SU-DHL-6 (cell line): ENCODE measurements at regions not wholly inside any gene's neighbourhood (a gene's known extent, or its start where the extent isn't known, plus 50 kb on each side); places are given as distances from the start of the nearest gene placed in this dataset.

ENCODE experiments used
- H2AFZ ChIP-seq: fragments of 200-600 bp; sonication (generic); 2 replicates; pipeline ENCODE4 v1.6.1; 2014; ENCODE audit warnings: low read depth, mild to moderate bottlenecking, moderate library complexity, mixed read lengths, antibody characterized with exemption, low read length; ENCODE audit not compliant: severe bottlenecking
- H3F3A ChIP-seq: fragments of 200-600 bp; shearing (Covaris generic); 2 replicates; pipeline ENCODE4 v1.6.0; 2016; ENCODE audit warnings: antibody characterized with exemption, mild to moderate bottlenecking; ENCODE audit not compliant: insufficient read depth
- H3K27ac ChIP-seq: fragments of 200-600 bp; sonication (generic); 2 replicates; pipeline ENCODE4 v1.5.1; 2016; ENCODE audit warnings: low read depth, mild to moderate bottlenecking, low read length, moderate library complexity, mixed read lengths
- H3K27me3 ChIP-seq: fragments of 200-600 bp; sonication (generic), shearing (Covaris generic); 2 replicates; pipeline ENCODE4 v1.6.0; 2014; ENCODE audit warnings: mild to moderate bottlenecking, low read length
- H3K36me3 ChIP-seq: fragments of 200-600 bp; sonication (generic); 2 replicates; pipeline ENCODE4 v1.6.1; 2014; ENCODE audit warnings: mild to moderate bottlenecking, low read length, mixed read lengths
- H3K4me2 ChIP-seq: fragments of 300-600, 200-600 bp; shearing (Covaris generic), sonication (generic); 2 replicates; pipeline ENCODE4 v1.6.0; 2014; ENCODE audit warnings: low read length, low read depth, mild to moderate bottlenecking; ENCODE audit not compliant: poor library complexity, severe bottlenecking
- H3K4me3 ChIP-seq: fragments of 200-600 bp; sonication (generic); 2 replicates; pipeline ENCODE4 v1.5.1; 2014; ENCODE audit warnings: antibody characterized with exemption, low read length, mild to moderate bottlenecking, mixed read lengths; ENCODE audit not compliant: insufficient read depth, poor library complexity, severe bottlenecking
- H3K79me2 ChIP-seq: fragments of 200-600 bp; sonication (generic); 2 replicates; pipeline ENCODE4 v1.6.1; 2014; ENCODE audit warnings: mild to moderate bottlenecking, low read length, moderate library complexity; ENCODE audit not compliant: insufficient read depth
- H3K9ac ChIP-seq: fragments of 200-600 bp; sonication (generic); 2 replicates; pipeline ENCODE4 v1.7.0; 2014; ENCODE audit warnings: mild to moderate bottlenecking, low read length
- H3K9me2 ChIP-seq: fragments of 200-600 bp; sonication (generic); replicated peaks from 2 replicates; pipeline ENCODE4 v1.6.1; 2014; ENCODE audit warnings: low read length; ENCODE audit not compliant: insufficient read depth
- H3K9me3 ChIP-seq: fragments of 200-600 bp; sonication (generic); 2 replicates; pipeline ENCODE4 v1.6.1; 2014; ENCODE audit warnings: low read length, mixed read lengths; ENCODE audit not compliant: insufficient read depth
- H4K20me1 ChIP-seq: fragments of 200-600 bp; sonication (generic); 2 replicates; pipeline ENCODE4 v1.6.1; 2014; ENCODE audit warnings: low read depth, mild to moderate bottlenecking, antibody characterized with exemption, low read length, moderate library complexity, mixed read lengths
- EZH2phosphoT487 ChIP-seq: fragments of 200-600 bp; sonication (generic), shearing (Covaris generic); conservative IDR thresholded peaks from 2 replicates; pipeline ENCODE4 v1.6.1; 2018; ENCODE audit warnings: mild to moderate bottlenecking, antibody characterized with exemption, low read length, moderate library complexity, mixed read lengths
- TF ChIP-seq, protein P1 (sequence below): fragments of 200-600 bp; sonication (generic); IDR thresholded peaks from one replicate; pipeline ENCODE4 v1.5.1; 2017; ENCODE audit warnings: antibody characterized with exemption, mild to moderate bottlenecking, low read length, moderate library complexity; ENCODE audit not compliant: insufficient read depth, poor library complexity, severe bottlenecking

DNA sequence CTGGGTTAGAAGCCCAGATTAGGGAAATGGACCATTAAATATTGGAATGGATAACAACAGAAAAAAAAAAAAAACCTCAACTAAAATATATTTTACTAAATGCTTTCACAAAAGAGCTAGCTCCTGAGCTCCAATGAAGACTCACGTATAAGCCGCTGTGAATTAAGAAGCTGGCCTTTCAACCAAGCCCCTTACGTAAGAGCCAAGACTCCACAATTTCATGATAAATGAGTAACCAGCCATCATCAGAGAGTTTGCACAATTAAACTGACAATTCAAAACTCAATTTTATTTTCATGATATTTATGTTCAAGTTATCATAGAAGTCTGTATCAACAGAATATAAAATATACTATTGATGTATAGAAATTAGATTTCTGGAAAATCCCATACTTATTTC is 70.7 kb upstream of the HNRNPA3 start:
- Histone ChIP-seq H3K9me2 (no peaks in the 10 kb centered on the region), H3K4me3 (no peak overlapping the region), H4K20me1 (no peaks in the 10 kb centered on the region), H3K36me3 (no peaks in the 10 kb centered on the region), H3F3A (no peaks in the 10 kb centered on the region; the same call in 1 of the 2 replicates), H3K9ac (no peak overlapping the region), H3K4me2 (no peak overlapping the region), H3K27ac (no peak overlapping the region), H2AFZ (no peak overlapping the region), H3K9me3 (no peaks in the 10 kb centered on the region), H3K79me2 (no peaks in the 10 kb centered on the region), H3K27me3 (no peaks in the 10 kb centered on the region)
- TF ChIP-seq, protein P1, sequence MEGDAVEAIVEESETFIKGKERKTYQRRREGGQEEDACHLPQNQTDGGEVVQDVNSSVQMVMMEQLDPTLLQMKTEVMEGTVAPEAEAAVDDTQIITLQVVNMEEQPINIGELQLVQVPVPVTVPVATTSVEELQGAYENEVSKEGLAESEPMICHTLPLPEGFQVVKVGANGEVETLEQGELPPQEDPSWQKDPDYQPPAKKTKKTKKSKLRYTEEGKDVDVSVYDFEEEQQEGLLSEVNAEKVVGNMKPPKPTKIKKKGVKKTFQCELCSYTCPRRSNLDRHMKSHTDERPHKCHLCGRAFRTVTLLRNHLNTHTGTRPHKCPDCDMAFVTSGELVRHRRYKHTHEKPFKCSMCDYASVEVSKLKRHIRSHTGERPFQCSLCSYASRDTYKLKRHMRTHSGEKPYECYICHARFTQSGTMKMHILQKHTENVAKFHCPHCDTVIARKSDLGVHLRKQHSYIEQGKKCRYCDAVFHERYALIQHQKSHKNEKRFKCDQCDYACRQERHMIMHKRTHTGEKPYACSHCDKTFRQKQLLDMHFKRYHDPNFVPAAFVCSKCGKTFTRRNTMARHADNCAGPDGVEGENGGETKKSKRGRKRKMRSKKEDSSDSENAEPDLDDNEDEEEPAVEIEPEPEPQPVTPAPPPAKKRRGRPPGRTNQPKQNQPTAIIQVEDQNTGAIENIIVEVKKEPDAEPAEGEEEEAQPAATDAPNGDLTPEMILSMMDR, result no peak
- TF ChIP-seq EZH2phosphoT487, result no peak

DNA sequence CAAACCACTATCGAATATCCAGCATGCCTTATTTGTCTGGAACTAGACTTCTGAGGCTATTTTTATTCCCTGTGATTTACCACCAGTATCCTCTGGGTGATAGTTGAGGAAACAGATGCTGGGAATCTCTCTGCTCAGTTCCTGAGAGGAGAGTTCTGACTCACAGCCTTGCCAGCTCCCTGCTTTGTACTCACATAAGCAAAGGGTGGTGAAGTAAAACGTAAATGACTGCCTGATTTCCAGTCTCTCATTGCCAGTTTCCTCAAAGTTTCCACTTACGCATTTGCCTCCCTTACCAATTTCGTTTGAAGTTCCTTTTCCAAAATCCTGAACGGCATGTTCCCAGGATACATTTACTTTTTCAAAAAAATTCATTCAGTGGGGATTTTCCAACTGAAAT is 69.2 kb upstream of the HNRNPA3 start:
- Histone ChIP-seq H3K27me3 (no peaks in the 10 kb centered on the region), H3K27ac (no peak overlapping the region), H3K9me2 (no peaks in the 10 kb centered on the region), H3K4me2 (no peak overlapping the region), H2AFZ (no peak overlapping the region), H3F3A (no peaks in the 10 kb centered on the region; the same call in 1 of the 2 replicates), H4K20me1 (no peaks in the 10 kb centered on the region), H3K9ac (no peak overlapping the region), H3K36me3 (no peaks in the 10 kb centered on the region), H3K79me2 (no peaks in the 10 kb centered on the region), H3K9me3 (no peaks in the 10 kb centered on the region), H3K4me3 (no peak overlapping the region)
- TF ChIP-seq EZH2phosphoT487, result no peak
- TF ChIP-seq, protein P1, result no peak

DNA sequence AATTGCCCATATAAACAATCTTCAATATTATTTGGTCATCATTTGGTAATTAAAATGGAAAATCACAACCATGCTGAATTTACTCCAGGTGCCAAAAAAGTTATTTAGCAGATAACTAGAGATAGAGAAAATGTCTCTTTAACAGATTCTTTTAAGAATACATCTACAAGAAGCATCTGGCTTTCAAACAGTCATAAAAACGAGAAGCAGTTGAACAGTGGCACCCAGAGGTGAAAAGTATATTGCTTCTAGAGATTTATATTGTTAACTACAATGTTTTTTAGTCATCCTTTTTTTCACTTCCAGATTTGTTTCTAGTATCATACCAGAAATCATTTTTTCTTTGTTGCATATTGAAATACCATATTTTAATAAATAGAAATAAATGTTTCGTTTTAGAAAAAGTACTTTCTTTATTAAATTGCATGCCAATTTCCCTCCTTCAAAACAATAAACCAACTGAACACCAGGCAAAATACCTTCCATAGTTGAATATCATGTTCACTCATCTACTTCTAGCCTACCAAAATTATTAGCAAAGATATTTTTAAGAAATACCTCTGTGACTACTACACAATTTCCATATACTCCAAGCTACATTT is 65.4 kb upstream of the HNRNPA3 start:
- Histone ChIP-seq H3F3A (no peaks in the 10 kb centered on the region; the same call in 1 of the 2 replicates), H4K20me1 (no peaks in the 10 kb centered on the region), H2AFZ (no peak overlapping the region), H3K9me2 (no peaks in the 10 kb centered on the region), H3K27me3 (no peaks in the 10 kb centered on the region), H3K27ac (no peak overlapping the region), H3K9ac (no peak overlapping the region), H3K9me3 (no peaks in the 10 kb centered on the region), H3K79me2 (no peaks in the 10 kb centered on the region), H3K4me3 (no peak overlapping the region), H3K36me3 (no peaks in the 10 kb centered on the region), H3K4me2 (no peak overlapping the region)
- no peak for TF ChIP-seq EZH2phosphoT487
- TF ChIP-seq, protein P1, result peak; percentile 46
